Glutamatergic neuron (in vitro differentiated cells): ENCODE measurements at regions not wholly inside any gene's neighbourhood (a gene's known extent, or its start where the extent isn't known, plus 50 kb on each side); places are given as distances from the start of the nearest gene placed in this dataset.

Experiments
- DNase-seq: peaks from one replicate; pipeline ENCODE4 v3.0.0; 2022
- H3K27ac Mint-ChIP-seq: one replicate; pipeline ENCODE4 v1.8.0; 2020; ENCODE audit warnings: mild to moderate bottlenecking, mixed read lengths, inconsistent platforms; ENCODE audit not compliant: unreplicated experiment
- H3K27me3 Mint-ChIP-seq: one replicate; pipeline ENCODE4 v1.8.0; 2020; ENCODE audit warnings: mild to moderate bottlenecking, moderate library complexity, mixed read lengths, inconsistent platforms; ENCODE audit not compliant: unreplicated experiment
- H3K36me3 Mint-ChIP-seq: one replicate; pipeline ENCODE4 v1.8.0; 2020; ENCODE audit warnings: mild to moderate bottlenecking, mixed read lengths, inconsistent platforms; ENCODE audit not compliant: unreplicated experiment
- H3K4me1 Mint-ChIP-seq: one replicate; pipeline ENCODE4 v1.8.0; 2020; ENCODE audit warnings: mild to moderate bottlenecking, low read depth, mixed read lengths, inconsistent platforms; ENCODE audit not compliant: unreplicated experiment
- H3K4me3 Mint-ChIP-seq: one replicate; pipeline ENCODE4 v1.8.0; 2020; ENCODE audit warnings: mild to moderate bottlenecking, mixed read lengths, inconsistent platforms; ENCODE audit not compliant: unreplicated experiment
- H3K9me3 Mint-ChIP-seq: one replicate; pipeline ENCODE4 v1.8.0; 2020; ENCODE audit warnings: mild to moderate bottlenecking, moderate library complexity, mixed read lengths, inconsistent platforms; ENCODE audit not compliant: unreplicated experiment
- TF ChIP-seq, protein P1 (sequence below): fragments of 200-600 bp; sonication (generic); IDR thresholded peaks from one replicate; pipeline ENCODE4 v1.5.0; 2021; ENCODE audit not compliant: partially characterized antibody, unreplicated experiment

GRCh38 chr10:93250010-93250409, 176.3 kb downstream of the CYP26A1 start:
- Mint-ChIP-seq H3K27ac (no peak overlapping the region), H3K36me3 (no peaks in the 10 kb centered on the region), H3K4me3 (no peak overlapping the region), H3K4me1 (peaks cover 3% of the 10 kb centered on the region), H3K27me3 (peaks cover 4% of the 10 kb centered on the region), H3K9me3 (no peaks in the 10 kb centered on the region)
- DNase-seq, result no peak
- TF ChIP-seq, protein P1, sequence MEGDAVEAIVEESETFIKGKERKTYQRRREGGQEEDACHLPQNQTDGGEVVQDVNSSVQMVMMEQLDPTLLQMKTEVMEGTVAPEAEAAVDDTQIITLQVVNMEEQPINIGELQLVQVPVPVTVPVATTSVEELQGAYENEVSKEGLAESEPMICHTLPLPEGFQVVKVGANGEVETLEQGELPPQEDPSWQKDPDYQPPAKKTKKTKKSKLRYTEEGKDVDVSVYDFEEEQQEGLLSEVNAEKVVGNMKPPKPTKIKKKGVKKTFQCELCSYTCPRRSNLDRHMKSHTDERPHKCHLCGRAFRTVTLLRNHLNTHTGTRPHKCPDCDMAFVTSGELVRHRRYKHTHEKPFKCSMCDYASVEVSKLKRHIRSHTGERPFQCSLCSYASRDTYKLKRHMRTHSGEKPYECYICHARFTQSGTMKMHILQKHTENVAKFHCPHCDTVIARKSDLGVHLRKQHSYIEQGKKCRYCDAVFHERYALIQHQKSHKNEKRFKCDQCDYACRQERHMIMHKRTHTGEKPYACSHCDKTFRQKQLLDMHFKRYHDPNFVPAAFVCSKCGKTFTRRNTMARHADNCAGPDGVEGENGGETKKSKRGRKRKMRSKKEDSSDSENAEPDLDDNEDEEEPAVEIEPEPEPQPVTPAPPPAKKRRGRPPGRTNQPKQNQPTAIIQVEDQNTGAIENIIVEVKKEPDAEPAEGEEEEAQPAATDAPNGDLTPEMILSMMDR, result no peak

- no peak overlapping the region for H3K4me3 Mint-ChIP-seq
- H3K9me3 Mint-ChIP-seq, result no peaks in the 10 kb centered on the region
- H3K4me1 Mint-ChIP-seq, result peaks cover 3% of the 10 kb centered on the region
- no peak for DNase-seq
- H3K27ac Mint-ChIP-seq, result no peak overlapping the region
- no peaks in the 10 kb centered on the region for H3K36me3 Mint-ChIP-seq
- H3K27me3 Mint-ChIP-seq, result no peaks in the 10 kb centered on the region
- TF ChIP-seq, protein P1, result no peak
These were observed 180.6 kb downstream of the CYP26A1 start for GRCh38 chr10:93254180-93254853.

DNA sequence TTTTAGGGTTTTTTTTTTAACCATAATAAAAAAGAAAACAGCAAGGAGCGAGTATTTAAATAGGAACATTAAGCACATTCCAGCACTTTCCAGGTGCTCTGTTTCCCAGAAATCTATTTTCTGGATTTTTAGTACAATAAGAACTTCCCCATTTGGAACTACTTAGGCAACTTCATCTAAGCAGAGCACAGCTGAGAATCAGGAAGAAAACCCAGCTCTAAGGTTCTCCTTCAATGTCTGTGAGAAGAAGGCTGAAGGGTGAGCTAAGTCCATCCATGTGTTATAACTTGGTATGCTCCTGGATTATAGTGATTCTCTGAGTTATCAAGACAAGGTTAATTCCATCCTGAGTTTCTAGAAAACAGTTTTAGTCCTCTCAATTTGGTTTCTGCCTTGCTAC, 181.9 kb downstream of the CYP26A1 start:
- Mint-ChIP-seq H3K4me3 (no peak overlapping the region), H3K27ac (no peak overlapping the region), H3K4me1 (peaks cover 3% of the 10 kb centered on the region), H3K36me3 (no peaks in the 10 kb centered on the region), H3K27me3 (no peaks in the 10 kb centered on the region), H3K9me3 (no peaks in the 10 kb centered on the region)
- no peak for DNase-seq
- TF ChIP-seq, protein P1, result no peak
